GM23338 (cell line): ENCODE measurements at regions not wholly inside any gene's neighbourhood (a gene's known extent, or its start where the extent isn't known, plus 50 kb on each side); places are given as distances from the start of the nearest gene placed in this dataset.

ENCODE experiments used
- ATAC-seq: fragments of 200-7000 bp; cut with Tn5 transposase; 3 replicates; pipeline ENCODE4 v1.9.1; 2020
- DNase-seq: peaks from one replicate; pipeline ENCODE4 v3.0.0-alpha.2; 2015; ENCODE audit warnings: low spot score
- H2AFZ ChIP-seq: fragments of 200-600 bp; sonication (generic); 2 replicates; pipeline ENCODE4 v1.8.0; 2016; ENCODE audit warnings: antibody characterized with exemption, mild to moderate bottlenecking, moderate library complexity
- H3F3A ChIP-seq: fragments of 200-600 bp; sonication (generic); replicated peaks from 2 replicates; pipeline ENCODE4 v1.8.0; 2017; ENCODE audit warnings: antibody characterized with exemption, mixed run types, low read depth
- H3K27ac ChIP-seq: fragments of 200-600 bp; sonication (generic); 2 replicates; pipeline ENCODE4 v1.6.1; 2016; ENCODE audit warnings: low read depth
- H3K27me3 ChIP-seq: fragments of 200-600 bp; sonication (generic); 2 replicates; pipeline ENCODE4 v1.8.0; 2016; ENCODE audit warnings: mild to moderate bottlenecking, mixed run types, moderate library complexity; ENCODE audit not compliant: insufficient read depth
- H3K36me3 ChIP-seq: fragments of 200-600 bp; sonication (generic); 2 replicates; pipeline ENCODE4 v1.8.0; 2016; ENCODE audit warnings: mild to moderate bottlenecking; ENCODE audit not compliant: insufficient read depth
- H3K4me1 ChIP-seq: fragments of 200-600 bp; sonication (generic); 2 replicates; pipeline ENCODE4 v1.8.0; 2016; ENCODE audit warnings: mild to moderate bottlenecking, moderate library complexity; ENCODE audit not compliant: insufficient read depth
- H3K4me2 ChIP-seq: fragments of 200-600 bp; sonication (generic); 2 replicates; pipeline ENCODE4 v1.7.1; 2017; ENCODE audit warnings: mixed run types
- H3K4me3 ChIP-seq: fragments of 200-600 bp; sonication (generic); 2 replicates; pipeline ENCODE4 v1.6.1; 2016; ENCODE audit warnings: mixed run types
- H3K79me2 ChIP-seq: fragments of 200-600 bp; sonication (generic); replicated peaks from 2 replicates; pipeline ENCODE4 v1.8.0; 2017; ENCODE audit warnings: mild to moderate bottlenecking; ENCODE audit not compliant: insufficient read depth
- H3K9me2 ChIP-seq: fragments of 200-600 bp; sonication (generic); 2 replicates; pipeline ENCODE4 v1.8.0; 2017; ENCODE audit not compliant: insufficient read depth
- H4K20me1 ChIP-seq: fragments of 200-600 bp; sonication (generic); replicated peaks from 2 replicates; pipeline ENCODE4 v1.8.0; 2017; ENCODE audit warnings: mild to moderate bottlenecking; ENCODE audit not compliant: insufficient read depth
- H3K27ac Mint-ChIP-seq: 2 replicates; pipeline ENCODE4 v1.8.0; 2020; ENCODE audit warnings: inconsistent platforms, mild to moderate bottlenecking, moderate library complexity, mixed read lengths
- H3K27me3 Mint-ChIP-seq: 3 replicates; pipeline ENCODE4 v1.8.0; 2022; ENCODE audit warnings: low read depth, mild to moderate bottlenecking, moderate library complexity, mixed read lengths, inconsistent platforms; ENCODE audit not compliant: insufficient read depth, poor library complexity
- H3K36me3 Mint-ChIP-seq: 3 replicates; pipeline ENCODE4 v1.8.0; 2021; ENCODE audit warnings: low read depth, mild to moderate bottlenecking, inconsistent platforms, moderate library complexity, mixed read lengths
- H3K4me1 Mint-ChIP-seq: 3 replicates; pipeline ENCODE4 v1.8.0; 2020; ENCODE audit warnings: mild to moderate bottlenecking, inconsistent platforms, mixed read lengths
- H3K4me3 Mint-ChIP-seq: 3 replicates; pipeline ENCODE4 v1.8.0; 2021; ENCODE audit warnings: moderate library complexity, mild to moderate bottlenecking, inconsistent platforms, mixed read lengths
- H3K9me3 Mint-ChIP-seq: 3 replicates; pipeline ENCODE4 v1.8.0; 2020; ENCODE audit warnings: moderate library complexity, mild to moderate bottlenecking, inconsistent platforms, mixed read lengths
- CREB1 ChIP-seq: fragments of 250-450 bp; sonication (Bioruptor Pico); IDR thresholded peaks from 2 replicates; pipeline ENCODE4 v1.5.0; 2020; ENCODE audit warnings: low read depth, mild to moderate bottlenecking, moderate library complexity
- EZH2 ChIP-seq: fragments of 200-600 bp; sonication (generic); IDR thresholded peaks from one replicate; pipeline ENCODE4 v1.8.0; 2017; ENCODE audit warnings: antibody characterized with exemption, mild to moderate bottlenecking, low read depth; ENCODE audit not compliant: unreplicated experiment
- EZH2phosphoT487 ChIP-seq: fragments of 200-600 bp; sonication (generic); IDR thresholded peaks from one replicate; pipeline ENCODE4 v1.8.1; 2018; ENCODE audit warnings: antibody characterized with exemption; ENCODE audit not compliant: unreplicated experiment
- JUNB ChIP-seq: IDR thresholded peaks from one replicate; pipeline ENCODE4 v1.6.1; 2016; ENCODE audit warnings: antibody characterized with exemption; ENCODE audit not compliant: unreplicated experiment
- NANOG ChIP-seq: IDR thresholded peaks from 2 replicates; pipeline ENCODE4 v1.6.1; 2016; ENCODE audit warnings: antibody characterized with exemption, borderline replicate concordance
- POLR2AphosphoS5 ChIP-seq: IDR thresholded peaks from 2 replicates; pipeline ENCODE4 v1.6.1; 2016; ENCODE audit warnings: antibody characterized with exemption, low read depth
- STAT1 ChIP-seq: IDR thresholded peaks from one replicate; pipeline ENCODE4 v1.6.1; 2016; ENCODE audit warnings: antibody characterized with exemption; ENCODE audit not compliant: unreplicated experiment
- ZNF114 ChIP-seq: fragments of 250-450 bp; sonication (Bioruptor Pico); IDR thresholded peaks from 2 replicates; pipeline ENCODE4 v1.5.0; 2020; ENCODE audit warnings: mild to moderate bottlenecking, moderate library complexity
- ZNF331 ChIP-seq: fragments of 250-450 bp; sonication (Bioruptor Pico); IDR thresholded peaks from 2 replicates; pipeline ENCODE4 v1.5.0; 2020; ENCODE audit warnings: low read depth, mild to moderate bottlenecking, moderate library complexity
- TF ChIP-seq, protein P1 (sequence below), 2 experiments: fragments of 200-600 bp in 1 of 2; sonication (generic) in 1 of 2; conservative IDR thresholded peaks; 2 replicates each; pipeline versions ENCODE4 v1.5.1 to v1.6.1; 2016 to 2017; ENCODE audit warnings: antibody characterized with exemption in 2 of 2, low read depth in 2 of 2, mild to moderate bottlenecking in 2 of 2, moderate library complexity in 1 of 2
- TF ChIP-seq, protein P2 (sequence below): IDR thresholded peaks from 2 replicates; pipeline ENCODE4 v1.6.1; 2016; ENCODE audit warnings: antibody characterized with exemption
- TF ChIP-seq, protein P3 (sequence below): fragments of 250-450 bp; sonication (Bioruptor Pico); IDR thresholded peaks from 2 replicates; pipeline ENCODE4 v1.5.0; 2020; ENCODE audit warnings: mild to moderate bottlenecking, moderate library complexity
- TF ChIP-seq, protein P4 (sequence below): IDR thresholded peaks from one replicate; pipeline ENCODE4 v1.6.1; 2018; ENCODE audit warnings: antibody characterized with exemption; ENCODE audit not compliant: unreplicated experiment

DNA sequence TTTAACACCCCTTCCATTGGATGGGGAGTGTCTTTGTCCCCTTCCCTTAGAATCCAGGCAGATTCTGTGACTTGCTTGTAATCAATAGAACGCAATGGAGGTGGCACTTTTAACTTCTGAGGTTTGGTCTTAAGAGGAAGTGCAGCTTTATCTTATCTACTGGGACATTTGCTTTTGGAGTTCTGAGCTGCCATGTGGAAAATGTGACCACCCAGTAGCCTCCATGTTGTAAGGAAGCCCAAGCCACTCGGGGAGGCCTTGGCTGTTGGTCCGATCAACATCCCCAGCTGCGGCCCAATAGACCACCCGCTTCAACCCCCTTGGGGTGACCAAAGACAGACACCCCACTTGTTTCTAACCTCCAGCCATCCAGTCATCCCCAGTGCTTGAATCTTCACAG is 86.3 kb upstream of the FAM171A1 start:
- Mint-ChIP-seq H3K36me3 (no peaks in the 10 kb centered on the region), H3K27me3 (peaks cover 2% of the 10 kb centered on the region), H3K4me1 (peaks cover 4% of the 10 kb centered on the region; the same call in 2 of the 3 replicates), H3K9me3 (no peaks in the 10 kb centered on the region; the same call in 2 of the 3 replicates), H3K4me3 (no peak overlapping the region), H3K27ac (no peak overlapping the region)
- no peaks in the 10 kb centered on the region for H3K36me3 ChIP-seq
- H3K9me2 ChIP-seq, result no peaks in the 10 kb centered on the region
- H3K4me2 ChIP-seq, result no peak overlapping the region
- no peak for ATAC-seq
- H2AFZ ChIP-seq, result no peak overlapping the region
- H3K27ac ChIP-seq, result no peak overlapping the region
- no peak for DNase-seq
- H3F3A ChIP-seq, result no peaks in the 10 kb centered on the region
- H3K27me3 ChIP-seq, result no peaks in the 10 kb centered on the region
- H3K4me1 ChIP-seq, result no peaks in the 10 kb centered on the region; the same call in 1 of the 2 replicates
- no peaks in the 10 kb centered on the region for H3K79me2 ChIP-seq
- H4K20me1 ChIP-seq, result no peaks in the 10 kb centered on the region; the same call in 1 of the 2 replicates
- H3K4me3 ChIP-seq, result no peak overlapping the region
- TF ChIP-seq, protein P1, sequence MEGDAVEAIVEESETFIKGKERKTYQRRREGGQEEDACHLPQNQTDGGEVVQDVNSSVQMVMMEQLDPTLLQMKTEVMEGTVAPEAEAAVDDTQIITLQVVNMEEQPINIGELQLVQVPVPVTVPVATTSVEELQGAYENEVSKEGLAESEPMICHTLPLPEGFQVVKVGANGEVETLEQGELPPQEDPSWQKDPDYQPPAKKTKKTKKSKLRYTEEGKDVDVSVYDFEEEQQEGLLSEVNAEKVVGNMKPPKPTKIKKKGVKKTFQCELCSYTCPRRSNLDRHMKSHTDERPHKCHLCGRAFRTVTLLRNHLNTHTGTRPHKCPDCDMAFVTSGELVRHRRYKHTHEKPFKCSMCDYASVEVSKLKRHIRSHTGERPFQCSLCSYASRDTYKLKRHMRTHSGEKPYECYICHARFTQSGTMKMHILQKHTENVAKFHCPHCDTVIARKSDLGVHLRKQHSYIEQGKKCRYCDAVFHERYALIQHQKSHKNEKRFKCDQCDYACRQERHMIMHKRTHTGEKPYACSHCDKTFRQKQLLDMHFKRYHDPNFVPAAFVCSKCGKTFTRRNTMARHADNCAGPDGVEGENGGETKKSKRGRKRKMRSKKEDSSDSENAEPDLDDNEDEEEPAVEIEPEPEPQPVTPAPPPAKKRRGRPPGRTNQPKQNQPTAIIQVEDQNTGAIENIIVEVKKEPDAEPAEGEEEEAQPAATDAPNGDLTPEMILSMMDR (conservative IDR thresholded peaks at IDR 0.05; ENCODE audit: low read depth in 2 of 2), result no peak
- TF ChIP-seq ZNF114 (CRISPR knock-in tag) (no peak), NANOG (no peak), ZNF331 (CRISPR knock-in tag) (no peak), JUNB (no peak), STAT1 (no peak), EZH2 (no peak), POLR2AphosphoS5 (no peak), EZH2phosphoT487 (no peak), CREB1 (no peak)
- TF ChIP-seq, protein P2, sequence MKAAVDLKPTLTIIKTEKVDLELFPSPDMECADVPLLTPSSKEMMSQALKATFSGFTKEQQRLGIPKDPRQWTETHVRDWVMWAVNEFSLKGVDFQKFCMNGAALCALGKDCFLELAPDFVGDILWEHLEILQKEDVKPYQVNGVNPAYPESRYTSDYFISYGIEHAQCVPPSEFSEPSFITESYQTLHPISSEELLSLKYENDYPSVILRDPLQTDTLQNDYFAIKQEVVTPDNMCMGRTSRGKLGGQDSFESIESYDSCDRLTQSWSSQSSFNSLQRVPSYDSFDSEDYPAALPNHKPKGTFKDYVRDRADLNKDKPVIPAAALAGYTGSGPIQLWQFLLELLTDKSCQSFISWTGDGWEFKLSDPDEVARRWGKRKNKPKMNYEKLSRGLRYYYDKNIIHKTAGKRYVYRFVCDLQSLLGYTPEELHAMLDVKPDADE, result no peak
- TF ChIP-seq, protein P3, sequence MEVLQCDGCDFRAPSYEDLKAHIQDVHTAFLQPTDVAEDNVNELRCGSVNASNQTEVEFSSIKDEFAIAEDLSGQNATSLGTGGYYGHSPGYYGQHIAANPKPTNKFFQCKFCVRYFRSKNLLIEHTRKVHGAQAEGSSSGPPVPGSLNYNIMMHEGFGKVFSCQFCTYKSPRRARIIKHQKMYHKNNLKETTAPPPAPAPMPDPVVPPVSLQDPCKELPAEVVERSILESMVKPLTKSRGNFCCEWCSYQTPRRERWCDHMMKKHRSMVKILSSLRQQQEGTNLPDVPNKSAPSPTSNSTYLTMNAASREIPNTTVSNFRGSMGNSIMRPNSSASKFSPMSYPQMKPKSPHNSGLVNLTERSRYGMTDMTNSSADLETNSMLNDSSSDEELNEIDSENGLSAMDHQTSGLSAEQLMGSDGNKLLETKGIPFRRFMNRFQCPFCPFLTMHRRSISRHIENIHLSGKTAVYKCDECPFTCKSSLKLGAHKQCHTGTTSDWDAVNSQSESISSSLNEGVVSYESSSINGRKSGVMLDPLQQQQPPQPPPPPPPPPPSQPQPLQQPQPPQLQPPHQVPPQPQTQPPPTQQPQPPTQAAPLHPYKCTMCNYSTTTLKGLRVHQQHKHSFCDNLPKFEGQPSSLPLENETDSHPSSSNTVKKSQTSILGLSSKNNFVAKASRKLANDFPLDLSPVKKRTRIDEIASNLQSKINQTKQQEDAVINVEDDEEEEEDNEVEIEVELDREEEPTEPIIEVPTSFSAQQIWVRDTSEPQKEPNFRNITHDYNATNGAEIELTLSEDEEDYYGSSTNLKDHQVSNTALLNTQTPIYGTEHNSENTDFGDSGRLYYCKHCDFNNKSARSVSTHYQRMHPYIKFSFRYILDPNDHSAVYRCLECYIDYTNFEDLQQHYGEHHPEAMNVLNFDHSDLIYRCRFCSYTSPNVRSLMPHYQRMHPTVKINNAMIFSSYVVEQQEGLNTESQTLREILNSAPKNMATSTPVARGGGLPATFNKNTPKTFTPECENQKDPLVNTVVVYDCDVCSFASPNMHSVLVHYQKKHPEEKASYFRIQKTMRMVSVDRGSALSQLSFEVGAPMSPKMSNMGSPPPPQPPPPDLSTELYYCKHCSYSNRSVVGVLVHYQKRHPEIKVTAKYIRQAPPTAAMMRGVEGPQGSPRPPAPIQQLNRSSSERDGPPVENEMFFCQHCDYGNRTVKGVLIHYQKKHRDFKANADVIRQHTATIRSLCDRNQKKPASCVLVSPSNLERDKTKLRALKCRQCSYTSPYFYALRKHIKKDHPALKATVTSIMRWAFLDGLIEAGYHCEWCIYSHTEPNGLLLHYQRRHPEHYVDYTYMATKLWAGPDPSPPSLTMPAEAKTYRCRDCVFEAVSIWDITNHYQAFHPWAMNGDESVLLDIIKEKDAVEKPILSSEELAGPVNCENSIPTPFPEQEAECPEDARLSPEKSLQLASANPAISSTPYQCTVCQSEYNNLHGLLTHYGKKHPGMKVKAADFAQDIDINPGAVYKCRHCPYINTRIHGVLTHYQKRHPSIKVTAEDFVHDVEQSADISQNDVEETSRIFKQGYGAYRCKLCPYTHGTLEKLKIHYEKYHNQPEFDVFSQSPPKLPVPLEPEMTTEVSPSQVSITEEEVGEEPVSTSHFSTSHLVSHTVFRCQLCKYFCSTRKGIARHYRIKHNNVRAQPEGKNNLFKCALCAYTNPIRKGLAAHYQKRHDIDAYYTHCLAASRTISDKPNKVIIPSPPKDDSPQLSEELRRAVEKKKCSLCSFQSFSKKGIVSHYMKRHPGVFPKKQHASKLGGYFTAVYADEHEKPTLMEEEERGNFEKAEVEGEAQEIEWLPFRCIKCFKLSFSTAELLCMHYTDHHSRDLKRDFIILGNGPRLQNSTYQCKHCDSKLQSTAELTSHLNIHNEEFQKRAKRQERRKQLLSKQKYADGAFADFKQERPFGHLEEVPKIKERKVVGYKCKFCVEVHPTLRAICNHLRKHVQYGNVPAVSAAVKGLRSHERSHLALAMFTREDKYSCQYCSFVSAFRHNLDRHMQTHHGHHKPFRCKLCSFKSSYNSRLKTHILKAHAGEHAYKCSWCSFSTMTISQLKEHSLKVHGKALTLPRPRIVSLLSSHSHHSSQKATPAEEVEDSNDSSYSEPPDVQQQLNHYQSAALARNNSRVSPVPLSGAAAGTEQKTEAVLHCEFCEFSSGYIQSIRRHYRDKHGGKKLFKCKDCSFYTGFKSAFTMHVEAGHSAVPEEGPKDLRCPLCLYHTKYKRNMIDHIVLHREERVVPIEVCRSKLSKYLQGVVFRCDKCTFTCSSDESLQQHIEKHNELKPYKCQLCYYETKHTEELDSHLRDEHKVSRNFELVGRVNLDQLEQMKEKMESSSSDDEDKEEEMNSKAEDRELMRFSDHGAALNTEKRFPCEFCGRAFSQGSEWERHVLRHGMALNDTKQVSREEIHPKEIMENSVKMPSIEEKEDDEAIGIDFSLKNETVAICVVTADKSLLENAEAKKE (CRISPR knock-in tag), result no peak
- TF ChIP-seq, protein P4, sequence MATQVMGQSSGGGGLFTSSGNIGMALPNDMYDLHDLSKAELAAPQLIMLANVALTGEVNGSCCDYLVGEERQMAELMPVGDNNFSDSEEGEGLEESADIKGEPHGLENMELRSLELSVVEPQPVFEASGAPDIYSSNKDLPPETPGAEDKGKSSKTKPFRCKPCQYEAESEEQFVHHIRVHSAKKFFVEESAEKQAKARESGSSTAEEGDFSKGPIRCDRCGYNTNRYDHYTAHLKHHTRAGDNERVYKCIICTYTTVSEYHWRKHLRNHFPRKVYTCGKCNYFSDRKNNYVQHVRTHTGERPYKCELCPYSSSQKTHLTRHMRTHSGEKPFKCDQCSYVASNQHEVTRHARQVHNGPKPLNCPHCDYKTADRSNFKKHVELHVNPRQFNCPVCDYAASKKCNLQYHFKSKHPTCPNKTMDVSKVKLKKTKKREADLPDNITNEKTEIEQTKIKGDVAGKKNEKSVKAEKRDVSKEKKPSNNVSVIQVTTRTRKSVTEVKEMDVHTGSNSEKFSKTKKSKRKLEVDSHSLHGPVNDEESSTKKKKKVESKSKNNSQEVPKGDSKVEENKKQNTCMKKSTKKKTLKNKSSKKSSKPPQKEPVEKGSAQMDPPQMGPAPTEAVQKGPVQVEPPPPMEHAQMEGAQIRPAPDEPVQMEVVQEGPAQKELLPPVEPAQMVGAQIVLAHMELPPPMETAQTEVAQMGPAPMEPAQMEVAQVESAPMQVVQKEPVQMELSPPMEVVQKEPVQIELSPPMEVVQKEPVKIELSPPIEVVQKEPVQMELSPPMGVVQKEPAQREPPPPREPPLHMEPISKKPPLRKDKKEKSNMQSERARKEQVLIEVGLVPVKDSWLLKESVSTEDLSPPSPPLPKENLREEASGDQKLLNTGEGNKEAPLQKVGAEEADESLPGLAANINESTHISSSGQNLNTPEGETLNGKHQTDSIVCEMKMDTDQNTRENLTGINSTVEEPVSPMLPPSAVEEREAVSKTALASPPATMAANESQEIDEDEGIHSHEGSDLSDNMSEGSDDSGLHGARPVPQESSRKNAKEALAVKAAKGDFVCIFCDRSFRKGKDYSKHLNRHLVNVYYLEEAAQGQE, result no peak
